ENCODE measurements at regions not wholly inside any gene's neighbourhood (a gene's known extent, or its start where the extent isn't known, plus 50 kb on each side); places are given as distances from the start of the nearest gene placed in this dataset.

DNA sequence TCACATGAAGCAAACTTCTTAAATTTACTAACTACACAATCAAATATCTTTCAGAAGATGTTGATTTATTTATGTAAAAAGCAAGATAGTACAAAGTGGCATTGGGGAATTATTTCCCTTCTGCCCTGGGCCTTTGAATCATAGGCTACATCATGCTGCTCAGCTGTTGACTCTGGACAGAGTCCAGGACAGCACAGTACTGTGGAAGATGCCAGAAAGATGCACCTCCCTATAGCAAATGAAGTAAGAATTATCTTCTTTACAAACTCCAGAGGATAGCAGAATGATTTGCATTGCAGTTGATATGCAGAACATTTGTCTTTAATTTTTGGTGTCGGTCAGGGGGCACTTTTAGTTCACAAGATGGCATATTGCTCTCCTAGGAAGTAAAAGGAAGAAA is 1354.5 kb upstream of the ZEB2 start:
- H3K27me3 ChIP-seq, result no peaks in the 10 kb centered on the region
- TF ChIP-seq, protein P1, sequence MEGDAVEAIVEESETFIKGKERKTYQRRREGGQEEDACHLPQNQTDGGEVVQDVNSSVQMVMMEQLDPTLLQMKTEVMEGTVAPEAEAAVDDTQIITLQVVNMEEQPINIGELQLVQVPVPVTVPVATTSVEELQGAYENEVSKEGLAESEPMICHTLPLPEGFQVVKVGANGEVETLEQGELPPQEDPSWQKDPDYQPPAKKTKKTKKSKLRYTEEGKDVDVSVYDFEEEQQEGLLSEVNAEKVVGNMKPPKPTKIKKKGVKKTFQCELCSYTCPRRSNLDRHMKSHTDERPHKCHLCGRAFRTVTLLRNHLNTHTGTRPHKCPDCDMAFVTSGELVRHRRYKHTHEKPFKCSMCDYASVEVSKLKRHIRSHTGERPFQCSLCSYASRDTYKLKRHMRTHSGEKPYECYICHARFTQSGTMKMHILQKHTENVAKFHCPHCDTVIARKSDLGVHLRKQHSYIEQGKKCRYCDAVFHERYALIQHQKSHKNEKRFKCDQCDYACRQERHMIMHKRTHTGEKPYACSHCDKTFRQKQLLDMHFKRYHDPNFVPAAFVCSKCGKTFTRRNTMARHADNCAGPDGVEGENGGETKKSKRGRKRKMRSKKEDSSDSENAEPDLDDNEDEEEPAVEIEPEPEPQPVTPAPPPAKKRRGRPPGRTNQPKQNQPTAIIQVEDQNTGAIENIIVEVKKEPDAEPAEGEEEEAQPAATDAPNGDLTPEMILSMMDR (IDR thresholded peaks at IDR 0.05), result no peak
- no peak for TF ChIP-seq POLR2A (IDR thresholded peaks at IDR 0.05)
- no peak for TF ChIP-seq POLR2AphosphoS5 (IDR thresholded peaks at IDR 0.05)
- DNase-seq (ENCODE audit: low spot score in 2 of 2), result no peak
- H3K9me3 ChIP-seq, result no peaks in the 10 kb centered on the region
- no peaks in the 10 kb centered on the region for H3K36me3 ChIP-seq
- intact Hi-C loops (cut with DNase I; ENCODE audit: low total_unique reads), result no loop called here
- H3K27ac ChIP-seq, result no peak overlapping the region
- H3K4me3 ChIP-seq, result no peak overlapping the region
- no peaks in the 10 kb centered on the region for H3K4me1 ChIP-seq

DNA sequence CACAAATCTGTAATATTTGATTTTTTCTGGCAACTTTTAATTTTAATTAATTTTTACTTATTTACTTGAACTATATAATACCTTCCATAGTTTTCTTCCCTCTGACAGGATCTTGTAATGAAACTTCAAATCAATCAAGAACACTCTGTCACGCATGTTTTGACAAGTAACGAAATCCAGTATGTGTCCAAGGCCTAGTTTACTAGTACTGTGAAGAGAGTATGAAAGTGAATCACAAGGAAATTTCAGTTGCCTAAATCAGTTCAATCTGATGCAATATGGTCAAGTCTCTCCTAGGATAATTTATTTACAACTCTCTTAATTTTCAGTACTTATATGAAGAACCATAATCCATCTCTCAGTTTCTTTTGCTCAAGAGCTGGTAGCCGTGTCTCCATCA is 1344.6 kb upstream of the ZEB2 start:
- Histone ChIP-seq H3K36me3 (no peaks in the 10 kb centered on the region), H3K9me3 (no peaks in the 10 kb centered on the region), H3K27ac (no peak overlapping the region), H3K27me3 (no peaks in the 10 kb centered on the region), H3K4me1 (no peaks in the 10 kb centered on the region), H3K4me3 (no peak overlapping the region)
- intact Hi-C loops (cut with DNase I; ENCODE audit: low total_unique reads), result no loop called here
- TF ChIP-seq POLR2A (IDR thresholded peaks at IDR 0.05), result no peak
- TF ChIP-seq, protein P1 (IDR thresholded peaks at IDR 0.05), result no peak
- TF ChIP-seq POLR2AphosphoS5 (IDR thresholded peaks at IDR 0.05), result no peak
- no peak for DNase-seq (ENCODE audit: low spot score in 2 of 2)

DNA sequence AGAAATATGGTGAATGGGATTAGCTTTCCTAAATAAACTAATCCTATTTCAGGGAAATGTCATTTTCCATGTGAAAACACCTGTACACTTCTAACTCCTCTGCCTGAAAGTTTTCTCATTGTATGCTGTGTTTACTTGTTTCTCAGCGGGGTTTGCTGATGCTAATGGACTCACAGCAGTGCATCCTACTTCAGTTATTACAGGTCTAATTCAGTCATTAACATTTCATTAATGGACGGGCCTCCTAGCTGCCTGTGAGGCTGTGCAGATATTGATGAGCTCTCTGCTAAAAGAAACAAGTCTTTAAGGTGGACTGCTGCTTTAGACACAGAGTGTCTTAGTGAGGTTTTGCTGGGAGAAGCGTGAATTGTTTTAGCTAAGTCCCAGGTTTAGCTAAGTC is 1342.0 kb upstream of the ZEB2 start:
- H3K27ac ChIP-seq, result no peak overlapping the region
- no peaks in the 10 kb centered on the region for H3K27me3 ChIP-seq
- DNase-seq (ENCODE audit: low spot score in 2 of 2), result no peak
- intact Hi-C loops (cut with DNase I; ENCODE audit: low total_unique reads), result no loop called here
- no peaks in the 10 kb centered on the region for H3K36me3 ChIP-seq
- H3K4me1 ChIP-seq, result no peaks in the 10 kb centered on the region
- H3K9me3 ChIP-seq, result no peaks in the 10 kb centered on the region
- TF ChIP-seq POLR2A (IDR thresholded peaks at IDR 0.05) (no peak), POLR2AphosphoS5 (IDR thresholded peaks at IDR 0.05) (no peak)
- TF ChIP-seq, protein P1 (IDR thresholded peaks at IDR 0.05), result no peak
- H3K4me3 ChIP-seq, result no peak overlapping the region

DNA sequence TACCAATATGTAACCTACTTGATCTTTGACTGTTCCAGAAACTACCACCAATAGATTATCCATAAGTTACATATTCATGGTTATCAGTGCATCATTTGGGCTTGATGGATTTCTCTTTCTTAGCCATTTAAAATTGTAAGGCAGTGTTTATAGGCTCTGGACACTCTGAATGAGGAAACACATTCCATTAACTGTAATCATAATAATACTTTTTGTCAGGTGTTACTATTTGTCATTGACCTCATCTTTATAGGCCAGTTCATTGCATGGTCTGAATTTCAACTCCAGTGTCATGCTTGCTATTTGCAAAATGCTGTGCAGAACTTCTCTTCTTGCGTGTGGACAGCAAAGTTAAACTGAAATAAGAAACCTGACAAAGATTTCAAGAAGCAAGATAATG is 1340.2 kb upstream of the ZEB2 start:
- Histone ChIP-seq H3K27me3 (no peaks in the 10 kb centered on the region), H3K9me3 (no peaks in the 10 kb centered on the region), H3K4me1 (no peaks in the 10 kb centered on the region), H3K36me3 (no peaks in the 10 kb centered on the region), H3K27ac (no peak overlapping the region), H3K4me3 (no peak overlapping the region)
- TF ChIP-seq POLR2AphosphoS5 (IDR thresholded peaks at IDR 0.05), result no peak
- no peak for TF ChIP-seq POLR2A (IDR thresholded peaks at IDR 0.05)
- TF ChIP-seq, protein P1 (IDR thresholded peaks at IDR 0.05), result no peak
- DNase-seq (ENCODE audit: low spot score in 2 of 2), result no peak
- intact Hi-C loops (cut with DNase I; ENCODE audit: low total_unique reads), result no loop called here

DNA sequence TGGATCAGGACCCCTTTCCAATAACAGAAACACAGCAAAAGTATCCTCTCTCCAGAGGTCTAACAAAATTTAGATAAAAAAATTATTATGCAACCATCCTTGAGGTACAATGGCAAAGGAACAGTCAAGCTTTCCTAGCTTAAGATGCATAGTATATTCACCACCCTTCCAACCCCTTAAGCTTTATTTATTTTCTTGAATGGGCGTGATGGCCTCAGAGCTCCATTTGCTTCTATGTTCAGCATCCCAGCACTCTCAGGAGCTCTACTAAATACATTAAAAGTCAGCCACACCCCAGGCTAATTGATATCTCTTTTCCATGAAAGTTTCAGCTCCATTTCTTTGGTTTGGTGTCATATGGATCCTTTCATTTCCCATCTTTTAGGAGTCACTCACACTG is 1335.2 kb upstream of the ZEB2 start:
- intact Hi-C loops (cut with DNase I; ENCODE audit: low total_unique reads), result no loop called here
- no peaks in the 10 kb centered on the region for H3K4me1 ChIP-seq
- no peak overlapping the region for H3K4me3 ChIP-seq
- no peak overlapping the region for H3K27ac ChIP-seq
- H3K36me3 ChIP-seq, result no peaks in the 10 kb centered on the region
- no peak for DNase-seq (ENCODE audit: low spot score in 2 of 2)
- no peaks in the 10 kb centered on the region for H3K27me3 ChIP-seq
- TF ChIP-seq POLR2AphosphoS5 (IDR thresholded peaks at IDR 0.05) (no peak), POLR2A (IDR thresholded peaks at IDR 0.05) (no peak)
- TF ChIP-seq, protein P1 (IDR thresholded peaks at IDR 0.05), result no peak
- H3K9me3 ChIP-seq, result no peaks in the 10 kb centered on the region
